HG02623 (cell line): ENCODE measurements at regions not wholly inside any gene's neighbourhood (a gene's known extent, or its start where the extent isn't known, plus 50 kb on each side); places are given as distances from the start of the nearest gene placed in this dataset.
"Not testable (repeated sequence)": the region's sequence is repeated elsewhere in the genome, so short reads cannot be mapped to it uniquely, and the experiment has no call there.

Source experiments
- ATAC-seq: cut with Tn5 transposase; IDR thresholded peaks from one replicate; pipeline ENCODE4 v1.9.1; 2021; ENCODE audit warnings: moderate library complexity; ENCODE audit not compliant: unreplicated experiment

DNA sequence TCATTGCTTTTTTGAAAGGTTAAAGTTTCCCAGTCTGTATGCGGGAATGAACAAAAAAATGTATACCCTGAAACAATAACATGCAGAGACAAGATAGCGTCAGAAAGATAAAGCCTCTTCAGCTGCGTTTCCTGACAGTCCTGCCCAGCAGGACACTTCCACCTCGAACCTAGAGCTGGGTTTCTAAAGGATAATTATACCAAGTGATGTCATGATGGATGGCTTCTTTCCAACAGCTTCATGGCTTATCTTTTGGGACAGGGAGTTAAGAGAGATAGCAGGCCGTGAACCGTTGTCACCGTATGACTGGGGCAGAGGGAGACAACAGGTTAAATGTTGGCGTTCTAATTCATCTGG lies 267.6 kb upstream of the SGK1 start:
- ATAC-seq, result no peak

DNA sequence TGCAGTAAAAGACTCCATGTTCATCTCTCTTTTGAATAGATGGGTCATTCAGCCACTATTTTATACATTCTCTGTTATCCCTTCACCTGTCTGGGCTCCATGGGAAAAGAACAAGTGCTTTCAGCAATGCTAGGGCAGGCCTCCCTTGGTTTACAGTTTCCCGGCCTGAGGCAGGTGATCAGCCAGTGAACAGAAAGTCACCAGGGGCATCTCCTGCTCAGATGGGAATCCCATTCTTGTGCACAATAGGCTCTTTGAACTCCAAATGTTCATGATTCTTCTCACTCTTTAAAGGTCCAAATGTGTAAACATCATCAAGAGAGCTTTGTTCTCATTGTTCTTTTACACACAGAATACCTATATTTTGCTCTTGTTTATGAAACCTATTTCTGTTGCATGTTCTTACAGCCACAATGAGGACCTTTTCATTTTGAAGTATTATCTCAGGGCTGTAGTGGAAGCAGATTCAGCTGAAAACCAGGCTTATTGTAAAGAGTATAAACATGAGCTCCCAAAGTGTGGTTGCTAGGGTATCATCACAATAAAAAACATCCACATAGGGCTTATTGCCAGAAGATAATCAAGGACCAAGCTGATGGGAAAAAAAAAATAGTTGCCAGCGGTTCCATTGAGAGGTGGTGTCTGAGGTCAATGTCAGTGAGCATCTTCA lies 267.1 kb upstream of the SGK1 start:
- no peak for ATAC-seq

DNA sequence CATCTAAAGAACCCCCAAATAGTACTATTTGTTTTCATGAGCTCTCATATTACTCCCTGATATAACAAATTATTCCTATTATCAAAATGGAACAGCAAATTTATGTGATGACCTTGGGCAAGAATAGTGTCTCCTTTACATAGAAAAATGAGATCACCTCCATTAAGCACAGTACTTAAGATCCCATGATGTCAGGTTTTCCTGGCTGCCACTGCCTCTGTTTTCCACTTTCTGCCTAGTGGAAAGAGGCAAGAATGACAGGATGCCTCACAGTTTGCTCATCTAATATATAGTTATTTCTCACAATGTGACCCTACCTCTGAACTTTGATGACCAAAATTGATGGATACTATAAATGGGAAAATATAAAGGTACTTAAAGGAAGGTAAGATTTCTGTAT lies 260.1 kb upstream of the SGK1 start:
- no peak for ATAC-seq

DNA sequence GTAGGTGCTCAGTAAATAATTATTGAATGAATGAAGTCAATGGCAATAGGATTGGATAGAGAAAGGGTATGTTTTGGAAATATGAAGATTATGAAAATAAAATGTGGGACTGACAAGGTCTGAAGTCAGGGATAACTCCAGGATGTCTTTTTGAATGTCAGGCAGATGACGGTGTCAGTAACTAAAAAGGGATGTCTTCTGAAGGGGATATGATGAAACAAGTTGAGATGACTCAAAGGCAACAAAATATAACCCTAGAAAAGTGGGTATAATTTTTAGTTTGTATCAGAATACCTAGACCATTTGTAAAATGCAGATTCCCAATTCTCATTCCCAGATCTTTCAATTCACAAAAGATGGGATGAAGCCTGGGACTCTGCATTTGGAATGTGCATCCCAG lies 257.3 kb upstream of the SGK1 start:
- ATAC-seq, result no peak

DNA sequence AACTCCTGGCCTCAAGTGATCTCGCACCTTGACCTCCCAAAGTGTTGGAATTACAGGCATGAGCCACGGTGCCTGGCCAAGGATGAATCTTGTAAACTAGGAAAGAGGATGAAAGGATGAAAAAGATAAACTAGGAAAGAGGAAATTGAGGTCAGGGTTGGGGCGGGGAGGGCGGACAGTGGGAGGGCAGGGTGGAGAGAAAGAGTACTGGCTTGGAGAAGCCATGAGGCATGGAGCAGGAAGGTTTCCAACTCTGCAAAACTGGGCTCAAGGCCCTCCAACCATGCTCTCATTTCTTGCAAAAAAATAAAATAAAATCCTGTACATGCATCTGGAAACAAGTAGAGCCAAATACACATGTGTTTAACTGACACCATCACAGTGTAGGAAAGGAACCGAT lies 256.6 kb upstream of the SGK1 start:
- no peak for ATAC-seq

DNA sequence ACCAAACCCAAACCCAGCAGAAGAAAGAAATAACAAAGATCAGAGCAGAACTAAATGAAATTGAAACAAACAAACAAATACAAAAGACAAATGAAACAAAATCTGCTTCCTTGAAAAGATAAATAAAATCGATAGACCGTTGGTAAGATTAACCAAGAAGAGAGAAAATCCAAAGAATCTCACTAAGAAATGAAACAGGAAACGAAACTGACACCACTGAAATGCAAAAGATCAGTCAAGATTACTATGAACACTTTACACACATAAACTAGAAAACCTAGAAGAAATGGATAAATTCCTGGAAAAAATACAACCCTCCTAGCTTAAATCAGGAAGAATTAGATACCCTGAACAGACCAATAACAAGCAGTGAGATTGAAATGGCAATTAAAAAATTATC lies 252.1 kb upstream of the SGK1 start:
- ATAC-seq, result not testable (repeated sequence)

DNA sequence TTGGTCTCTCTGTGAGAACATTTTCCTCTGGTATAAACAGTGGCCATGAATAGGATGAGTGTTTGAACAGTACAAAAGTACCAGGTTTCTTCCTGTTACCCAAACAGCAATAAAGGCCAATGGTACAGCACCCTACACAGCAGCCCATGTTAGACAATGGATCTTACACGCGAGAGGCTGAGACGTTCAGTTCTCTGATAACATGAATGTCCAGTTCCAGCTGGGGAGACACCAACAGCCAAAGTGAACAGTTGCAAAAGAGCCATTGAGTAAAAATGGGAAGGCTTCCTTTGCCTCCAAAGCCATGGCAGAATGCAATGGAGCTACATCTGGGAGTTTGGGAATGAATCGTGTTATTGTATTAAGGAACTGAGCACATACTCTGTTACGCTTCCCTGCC lies 246.8 kb upstream of the SGK1 start:
- ATAC-seq, result no peak

DNA sequence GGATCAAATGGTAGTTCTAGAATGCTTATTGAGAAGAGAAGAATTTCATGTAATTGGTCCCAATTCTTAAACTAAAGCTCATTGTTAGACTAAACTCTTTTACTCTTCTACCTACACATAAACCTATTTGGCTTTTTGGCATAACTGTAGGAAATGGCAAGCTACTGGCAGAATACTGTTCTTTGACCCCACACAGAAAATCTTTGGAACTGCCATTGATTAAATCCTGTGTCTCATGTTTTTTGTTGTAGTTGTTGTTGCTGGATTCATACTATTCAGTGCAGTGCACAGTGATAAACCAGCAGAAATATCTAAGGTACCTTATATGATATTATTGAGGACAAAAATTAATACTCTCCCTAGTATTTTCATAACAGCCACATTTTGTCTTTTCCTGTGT lies 242.1 kb upstream of the SGK1 start:
- ATAC-seq, result no peak

DNA sequence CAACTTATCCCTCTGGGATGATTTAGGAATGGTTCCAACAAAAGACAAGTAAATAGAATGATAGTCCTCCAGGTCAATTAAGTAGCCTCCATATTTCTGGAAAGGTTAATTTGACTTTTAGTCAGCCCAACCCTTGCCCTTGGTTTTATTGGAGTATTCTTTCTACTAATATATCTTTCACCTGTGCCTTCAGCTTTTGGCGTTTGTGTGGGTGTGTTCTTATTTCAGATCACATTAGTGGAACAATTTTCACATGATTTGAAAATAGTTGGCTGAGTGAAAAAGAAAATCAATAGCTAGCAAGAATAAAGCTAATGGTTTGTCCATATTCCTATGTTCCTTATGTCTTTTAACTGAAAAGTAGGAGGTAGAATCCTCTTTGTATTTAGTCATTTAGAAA lies 239.6 kb upstream of the SGK1 start:
- no peak for ATAC-seq

DNA sequence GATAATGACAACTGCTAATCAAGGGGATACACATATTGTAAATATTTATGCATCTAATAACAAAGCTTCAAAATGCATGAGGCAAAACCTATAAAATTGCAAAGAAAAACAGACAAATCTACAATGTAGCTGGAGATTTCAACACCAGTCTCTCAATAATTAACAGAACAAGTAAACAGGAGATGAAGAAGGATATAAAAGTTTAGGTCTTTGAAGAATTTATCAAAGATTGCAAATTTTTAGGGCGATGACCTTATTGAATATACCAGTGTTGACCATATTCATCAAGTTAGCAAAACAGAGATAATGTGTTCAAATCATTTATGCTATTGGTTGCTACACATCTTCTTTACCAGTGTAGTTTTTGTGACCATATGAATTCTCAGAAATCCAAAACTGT lies 237.8 kb upstream of the SGK1 start:
- ATAC-seq, result no peak

DNA sequence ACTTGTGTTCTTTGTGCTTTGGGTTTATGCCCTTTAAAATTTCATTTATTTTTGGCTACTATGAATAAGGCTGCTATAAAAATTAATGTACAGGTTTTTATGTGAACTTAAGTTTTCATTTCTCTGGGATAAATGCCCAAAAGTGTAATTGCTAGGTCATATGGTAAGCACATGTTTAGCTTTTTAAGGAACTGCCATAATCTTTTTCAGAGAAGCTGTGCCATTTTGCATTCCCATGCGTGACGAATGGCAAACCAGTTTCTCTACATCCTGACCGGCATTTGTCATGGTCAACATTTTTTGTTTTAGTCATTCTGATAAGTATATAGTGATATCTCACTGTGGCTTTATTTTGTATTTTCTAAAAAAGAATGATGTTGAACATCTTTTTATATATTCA lies 236.0 kb upstream of the SGK1 start:
- no peak for ATAC-seq

DNA sequence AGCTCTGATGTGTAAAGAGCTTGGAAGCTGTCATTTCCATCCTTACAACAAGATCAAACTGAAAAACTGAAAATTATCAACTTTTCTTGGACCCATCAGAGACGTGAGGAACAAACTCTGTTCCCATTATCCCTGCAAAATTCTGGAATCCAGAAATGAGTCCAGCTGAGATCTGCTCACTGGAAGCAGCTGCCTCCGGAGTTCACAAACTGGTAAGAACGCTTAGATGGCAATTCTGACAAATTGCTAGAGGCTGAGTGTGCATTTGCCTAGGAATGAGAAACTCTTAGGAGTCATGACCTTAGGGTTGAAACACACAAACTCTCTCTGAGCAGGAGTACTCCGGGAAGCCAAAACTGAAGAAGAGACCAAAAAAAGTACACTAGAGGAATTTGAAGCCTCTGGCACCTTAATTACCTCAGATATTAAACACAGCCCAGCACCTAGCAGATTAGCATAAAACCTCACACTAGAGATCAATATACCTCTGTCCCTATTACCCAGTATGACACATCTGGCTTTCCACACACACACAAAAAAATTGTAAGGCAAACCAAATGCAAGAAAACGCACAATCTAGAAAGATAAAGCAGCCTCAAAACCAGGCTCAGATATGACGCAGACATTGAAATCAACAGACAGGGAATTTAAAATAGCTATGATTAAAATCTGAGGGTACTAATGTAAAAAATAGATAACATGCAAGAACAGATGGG lies 233.5 kb upstream of the SGK1 start:
- no peak for ATAC-seq

DNA sequence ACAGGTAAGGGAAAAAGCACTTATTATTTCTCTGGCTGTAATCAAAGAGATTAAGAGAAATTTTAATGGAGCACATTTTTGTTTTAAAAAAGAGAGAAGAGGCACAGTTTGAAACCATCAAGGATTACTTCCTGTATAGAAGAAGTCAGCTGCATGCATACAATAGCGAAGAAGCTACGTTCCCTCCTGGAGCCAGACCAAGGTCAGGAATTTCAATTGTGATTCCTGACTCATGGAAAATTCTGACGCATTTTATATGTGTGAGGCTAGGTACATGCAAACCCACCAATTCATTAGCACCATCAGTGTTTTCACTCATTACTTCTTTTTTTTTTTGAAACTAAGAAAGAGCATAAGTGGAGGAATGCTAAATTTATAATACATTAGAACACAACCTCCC lies 232.7 kb upstream of the SGK1 start:
- no peak for ATAC-seq

DNA sequence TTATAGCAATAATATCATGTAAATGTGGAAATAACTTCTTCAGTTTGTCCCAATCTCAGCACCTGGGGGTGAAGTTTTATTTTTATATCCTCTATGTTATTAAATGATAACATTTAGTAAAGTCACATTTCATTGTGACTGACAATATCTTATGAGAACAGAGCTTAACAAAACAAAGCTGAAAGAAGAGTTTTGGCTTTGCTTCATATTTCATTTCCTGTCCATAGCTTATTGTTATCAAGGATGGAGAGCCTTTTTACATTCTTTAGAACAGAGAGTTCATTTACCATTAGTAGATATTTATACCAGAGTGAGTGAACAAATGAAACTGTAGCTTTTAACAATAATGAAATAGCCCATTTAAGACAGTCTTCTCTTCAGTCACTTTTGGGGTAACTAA lies 231.9 kb upstream of the SGK1 start:
- no peak for ATAC-seq

DNA sequence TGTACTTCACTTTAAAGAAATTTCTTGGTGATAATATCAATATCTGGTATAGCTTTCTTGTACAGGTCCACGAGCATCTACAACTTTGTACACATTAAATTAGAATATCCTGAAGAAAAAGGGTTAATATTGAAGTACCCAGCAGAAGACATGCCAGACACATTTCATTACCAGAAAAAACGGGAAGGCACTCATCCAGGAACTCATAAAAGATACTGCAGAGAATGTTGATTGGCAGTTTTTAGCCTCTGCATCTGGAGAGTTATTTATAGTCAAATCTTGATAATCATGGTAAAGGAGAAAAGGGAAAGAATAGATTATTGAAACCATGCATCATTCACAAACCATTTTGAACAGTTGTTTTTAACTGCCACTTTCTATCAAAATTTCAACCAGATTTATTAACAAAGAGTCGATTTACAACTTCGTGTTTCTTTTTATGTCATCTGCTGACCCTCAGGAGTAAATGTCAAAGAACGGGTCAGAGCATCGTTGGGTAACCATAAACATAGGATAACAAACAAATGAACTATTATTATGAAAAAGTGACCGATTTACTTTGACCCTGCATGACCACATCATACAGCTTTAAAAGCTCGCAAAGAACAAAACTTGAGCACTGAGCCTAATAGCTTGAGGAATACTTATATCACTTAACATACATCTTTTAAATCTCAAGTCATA lies 229.2 kb upstream of the SGK1 start:
- no peak for ATAC-seq

DNA sequence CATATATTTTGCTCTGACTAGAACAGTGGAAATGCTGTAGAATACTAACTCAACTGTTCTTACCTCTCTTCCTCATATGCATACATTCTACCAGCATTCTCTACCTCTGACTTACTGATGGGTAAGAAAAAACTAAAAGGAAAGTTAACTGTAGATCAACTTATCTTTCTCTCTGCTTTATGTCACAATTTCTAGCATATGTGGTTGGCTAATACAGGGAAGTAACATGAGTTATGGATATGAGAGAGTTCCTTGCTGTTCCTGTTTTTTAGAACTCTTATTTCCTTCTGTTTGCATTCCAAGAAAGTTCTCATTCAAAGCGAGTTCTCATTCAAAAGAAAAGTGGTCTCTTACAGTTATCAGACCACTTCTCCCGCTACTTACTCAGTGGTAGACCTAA lies 226.8 kb upstream of the SGK1 start:
- no peak for ATAC-seq

DNA sequence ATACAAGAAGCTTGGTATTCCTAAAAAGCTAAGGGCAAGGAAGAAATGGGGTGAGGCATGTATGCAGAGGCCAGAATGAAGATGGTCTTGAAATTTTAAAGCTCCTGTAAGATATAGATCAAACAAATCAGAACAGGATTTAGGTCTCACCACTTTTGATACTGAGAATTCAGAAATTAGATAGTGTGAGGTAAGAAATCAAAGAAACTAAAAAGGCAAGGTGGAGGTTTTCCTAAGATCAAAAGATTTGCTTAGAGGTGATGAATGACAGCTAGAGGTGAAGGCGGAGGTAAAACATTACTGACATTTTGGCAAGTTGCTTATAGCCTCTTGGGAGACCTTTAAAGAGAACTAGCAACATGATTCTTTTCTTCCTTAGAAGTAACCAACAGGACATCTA lies 225.2 kb upstream of the SGK1 start:
- no peak for ATAC-seq

DNA sequence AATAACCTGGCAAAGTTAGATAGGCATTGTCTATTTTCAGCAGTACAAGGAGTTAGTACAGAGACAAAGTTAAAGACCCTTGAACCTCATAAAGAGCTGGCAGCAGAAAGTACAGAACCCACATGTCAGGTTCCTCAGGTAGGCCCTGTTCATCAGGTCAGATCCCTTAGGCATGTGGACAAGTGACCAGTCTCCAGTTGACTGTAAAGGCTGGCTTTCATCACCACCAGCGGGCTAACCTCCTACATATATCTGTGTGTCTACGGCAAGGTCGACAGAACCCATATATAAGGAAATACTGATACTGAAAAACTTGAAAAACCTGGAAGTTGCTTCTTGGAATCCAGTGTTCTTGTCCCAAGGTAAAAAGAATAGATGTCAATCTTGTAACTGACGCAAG lies 223.1 kb upstream of the SGK1 start:
- no peak for ATAC-seq

DNA sequence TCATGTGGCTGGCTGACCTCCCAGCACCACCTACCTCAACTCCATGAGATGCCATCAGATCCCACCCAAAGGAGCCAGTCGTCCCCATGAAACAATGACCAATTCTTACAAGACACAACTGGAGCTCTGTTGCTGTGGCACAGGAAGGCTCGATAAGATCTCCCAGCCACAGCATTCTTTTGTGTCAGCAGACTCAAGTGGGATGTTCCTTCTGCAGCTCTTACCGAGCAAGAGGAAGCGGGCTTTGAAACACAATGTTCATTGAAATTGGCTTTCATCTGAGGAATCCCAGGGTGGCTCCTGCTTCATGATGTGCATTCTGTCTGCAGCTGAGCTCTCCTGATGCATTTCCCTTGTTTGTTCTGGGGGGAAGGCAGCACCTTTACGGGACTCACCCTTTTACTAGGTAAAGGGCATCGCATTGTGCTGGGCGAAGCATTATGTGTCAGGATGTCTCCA lies 222.0 kb upstream of the SGK1 start:
- ATAC-seq, result no peak

DNA sequence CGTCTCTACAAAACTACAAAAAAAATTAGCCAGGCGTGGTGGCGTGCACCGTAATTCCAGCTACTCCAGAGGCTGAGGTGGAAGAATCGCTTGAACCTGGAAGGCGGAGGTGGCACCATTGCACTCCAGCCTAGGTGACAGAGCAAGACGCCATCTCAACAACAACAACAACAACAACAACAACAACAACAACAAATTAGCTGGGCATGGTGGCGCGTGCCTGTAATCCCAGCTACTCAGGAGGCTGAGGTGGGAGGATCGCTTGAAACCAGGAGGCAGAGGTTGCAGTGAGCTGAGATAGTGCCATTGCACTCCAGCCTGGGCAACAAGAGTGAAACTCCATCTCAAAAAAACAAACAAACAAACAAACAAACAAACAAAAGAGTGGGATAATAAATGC lies 219.9 kb upstream of the SGK1 start:
- ATAC-seq, result not testable (repeated sequence)

DNA sequence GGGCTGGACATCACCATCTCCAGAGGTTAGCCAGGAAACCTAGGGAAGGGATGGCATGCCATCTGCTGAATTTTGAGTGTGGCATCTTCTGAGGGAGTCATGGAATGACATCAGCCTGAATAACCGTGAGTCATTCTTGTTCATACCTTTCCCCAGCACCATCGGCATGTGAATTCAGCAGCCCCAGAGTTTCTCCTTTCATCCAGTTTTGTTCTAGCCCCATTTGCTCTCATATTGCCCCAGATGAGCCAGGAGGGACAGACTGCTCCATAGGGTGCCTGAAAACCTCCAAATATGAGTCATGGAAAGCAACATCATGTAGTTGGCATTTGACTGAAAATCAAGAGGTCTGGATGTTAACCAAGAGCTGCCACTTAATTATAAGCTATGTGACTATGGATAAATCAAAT lies 219.2 kb upstream of the SGK1 start:
- ATAC-seq, result no peak

DNA sequence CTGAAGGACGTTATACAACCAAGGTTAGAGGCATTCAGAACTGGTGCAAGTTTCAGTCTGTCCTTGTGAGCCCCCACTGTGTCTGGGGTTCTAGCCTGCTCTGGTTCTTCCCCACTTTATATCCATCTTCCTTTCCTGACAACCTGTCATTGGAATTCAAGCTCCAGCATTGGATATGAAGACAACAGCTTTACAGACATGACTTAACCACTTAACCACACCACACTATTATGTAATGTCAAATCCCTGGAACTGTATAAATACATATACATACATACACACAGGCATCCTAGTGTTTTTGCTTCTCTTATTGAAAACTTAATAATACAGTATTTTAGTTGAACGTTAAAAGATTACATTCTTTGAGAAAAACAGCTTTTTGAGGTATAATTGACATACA lies 217.9 kb upstream of the SGK1 start:
- no peak for ATAC-seq
